SH-SY5Y (cell line): ENCODE measurements at regions not wholly inside any gene's neighbourhood (a gene's known extent, or its start where the extent isn't known, plus 50 kb on each side); places are given as distances from the start of the nearest gene placed in this dataset.

Source experiments
- GATA2 ChIP-seq: IDR thresholded peaks from 2 replicates; pipeline ENCODE4 v1.6.1; 2011; ENCODE audit warnings: mild to moderate bottlenecking, low read depth, low read length
- GATA3 ChIP-seq: IDR thresholded peaks from 2 replicates; pipeline ENCODE4 v1.6.1; 2011; ENCODE audit warnings: low read depth, mild to moderate bottlenecking, low read length, moderate library complexity

- no peak for TF ChIP-seq GATA2
- no peak for TF ChIP-seq GATA3
Measured at GRCh38 chr14:87387806-87388205, 605.2 kb downstream of the GALC start.
